HEK293 (cell line): ENCODE measurements at regions not wholly inside any gene's neighbourhood (a gene's known extent, or its start where the extent isn't known, plus 50 kb on each side); places are given as distances from the start of the nearest gene placed in this dataset.
"Not testable (repeated sequence)": the region's sequence is repeated elsewhere in the genome, so short reads cannot be mapped to it uniquely, and the experiment has no call there.

Experiments
- CTCF ChIA-PET: fragments of 350-600 bp; formaldehyde crosslinking; extraction: SDS; loops from one replicate; lab custom pipeline; 2021; ENCODE audit warnings: antibody characterized with exemption; lab: Yijun Ruan, JAX
- POLR2A ChIA-PET: fragments of 300-600 bp; formaldehyde crosslinking; extraction: SDS; loops from one replicate; lab custom pipeline; 2020; ENCODE audit warnings: antibody characterized with exemption, inconsistent platforms; lab: Yijun Ruan, JAX
- H3K27ac ChIP-seq: fragments of 200-500 bp; sonication (Bioruptor generic); 2 replicates; pipeline ENCODE4 v1.5.1; 2014; ENCODE audit warnings: low read depth, low read length, control low read depth, inconsistent platforms; ENCODE audit errors: extremely low read depth
- H3K36me3 ChIP-seq, 2 experiments: fragments of 200-500 bp in 1 of 2; sonication (Bioruptor generic) in 1 of 2; 1 replicate in 1 of 2; 2 replicates in 1 of 2; pipeline ENCODE4 v1.5.1; 2014 to 2017; ENCODE audit warnings: inconsistent platforms in 2 of 2, low read length in 2 of 2; ENCODE audit not compliant: control insufficient read depth in 2 of 2, insufficient read depth in 1 of 2
- H3K4me1 ChIP-seq: fragments of 200-500 bp; sonication (Bioruptor generic); 2 replicates; pipeline ENCODE4 v1.5.1; 2014; ENCODE audit warnings: mild to moderate bottlenecking, low read length, inconsistent platforms; ENCODE audit not compliant: control insufficient read depth, insufficient read depth
- H3K4me3 ChIP-seq: 2 replicates; pipeline ENCODE4 v1.5.1; 2011; ENCODE audit warnings: low read depth, mild to moderate bottlenecking, control low read depth, low read length, moderate library complexity
- H3K9me3 ChIP-seq: fragments of 200-500 bp; sonication (Bioruptor generic); 2 replicates; pipeline ENCODE4 v1.5.1; 2014; ENCODE audit warnings: low read depth, low read length, inconsistent platforms; ENCODE audit not compliant: control insufficient read depth, insufficient read depth
- FEZF1 ChIP-seq: fragments of 450-650 bp; formaldehyde crosslinking; IDR thresholded peaks from 2 replicates; pipeline ENCODE4 v1.5.1; 2016; ENCODE audit warnings: missing biosample characterization, missing genetic modification characterization
- MEIS1 ChIP-seq: sonication (generic); formaldehyde crosslinking; IDR thresholded peaks from 2 replicates; pipeline ENCODE4 v1.8.1; 2022; ENCODE audit warnings: missing genetic modification reagents, mild to moderate bottlenecking, borderline replicate concordance
- MZF1 ChIP-seq: fragments of 450-650 bp; formaldehyde crosslinking; IDR thresholded peaks from 2 replicates; pipeline ENCODE4 v1.5.1; 2017; ENCODE audit warnings: missing biosample characterization, missing genetic modification characterization, borderline replicate concordance
- SETDB1 ChIP-seq: IDR thresholded peaks from one replicate; pipeline ENCODE4 v1.6.1; 2017; ENCODE audit warnings: mild to moderate bottlenecking, low read length, moderate library complexity, mixed read lengths; ENCODE audit not compliant: insufficient read length
- YY2 ChIP-seq: fragments of 450-650 bp; formaldehyde crosslinking; IDR thresholded peaks from 2 replicates; pipeline ENCODE4 v1.5.1; 2016; ENCODE audit warnings: missing biosample characterization, missing genetic modification characterization
- ZBTB7A ChIP-seq: fragments of 450-650 bp; formaldehyde crosslinking; IDR thresholded peaks from 2 replicates; pipeline ENCODE4 v1.5.1; 2016; ENCODE audit warnings: low read depth, missing biosample characterization, missing genetic modification characterization
- ZNF121 ChIP-seq: fragments of 450-650 bp; formaldehyde crosslinking; IDR thresholded peaks from 2 replicates; pipeline ENCODE4 v1.5.1; 2016; ENCODE audit warnings: missing biosample characterization, missing genetic modification characterization
- ZNF157 ChIP-seq: fragments of 450-650 bp; formaldehyde crosslinking; IDR thresholded peaks from 2 replicates; pipeline ENCODE4 v1.5.1; 2016; ENCODE audit warnings: missing biosample characterization, missing genetic modification characterization
- ZNF221 ChIP-seq: fragments of 450-650 bp; formaldehyde crosslinking; IDR thresholded peaks from 2 replicates; pipeline ENCODE4 v1.5.1; 2017; ENCODE audit warnings: missing biosample characterization, missing genetic modification characterization, borderline replicate concordance
- ZNF350 ChIP-seq: fragments of 450-650 bp; formaldehyde crosslinking; IDR thresholded peaks from 2 replicates; pipeline ENCODE4 v1.5.0; 2017; ENCODE audit warnings: missing biosample characterization, mild to moderate bottlenecking, missing genetic modification characterization
- ZNF449 ChIP-seq: fragments of 450-650 bp; formaldehyde crosslinking; IDR thresholded peaks from 2 replicates; pipeline ENCODE4 v1.5.1; 2017; ENCODE audit warnings: missing biosample characterization, mild to moderate bottlenecking, missing genetic modification characterization, moderate library complexity
- ZNF548 ChIP-seq: fragments of 450-650 bp; formaldehyde crosslinking; IDR thresholded peaks from 2 replicates; pipeline ENCODE4 v1.5.1; 2016; ENCODE audit warnings: missing biosample characterization, missing genetic modification characterization
- ZNF621 ChIP-seq: fragments of 450-650 bp; formaldehyde crosslinking; IDR thresholded peaks from 2 replicates; pipeline ENCODE4 v1.5.1; 2017; ENCODE audit warnings: missing biosample characterization, missing genetic modification characterization
- ZNF677 ChIP-seq: fragments of 450-650 bp; IDR thresholded peaks from 2 replicates; pipeline ENCODE4 v1.5.0; 2018; ENCODE audit warnings: missing biosample characterization, mild to moderate bottlenecking, missing genetic modification characterization, moderate library complexity
- ZNF830 ChIP-seq: fragments of 450-650 bp; IDR thresholded peaks from 2 replicates; pipeline ENCODE4 v1.5.0; 2018; ENCODE audit warnings: missing biosample characterization, missing genetic modification characterization, low read depth, mild to moderate bottlenecking, moderate library complexity

- TF ChIP-seq YY2 (tag by site-specific recombination) (no peak), ZNF157 (tag by site-specific recombination) (no peak), ZNF121 (tag by site-specific recombination) (no peak)
Measured at GRCh38 chr12:18837505-18837904, 99.6 kb downstream of the CAPZA3 start (continued).

- H3K36me3 ChIP-seq, H3K4me1 ChIP-seq, H3K9me3 ChIP-seq, POLR2A ChIA-PET, H3K4me3 ChIP-seq, CTCF ChIA-PET, H3K27ac ChIP-seq: not testable (repeated sequence)
Measured at GRCh38 chr12:18840997-18841396, 103.1 kb downstream of the CAPZA3 start.

- no peak overlapping the region for H3K27ac ChIP-seq
- ChIA-PET POLR2A (no interaction called here), CTCF (interaction anchor here (0.6 kb wide), 2 partner anchors 111 to 1930 kb away, joined by 4 read pairs; partner anchors contain the start of genes CAPZA3 and PLCZ1)
- H3K36me3 ChIP-seq = no peaks in the 10 kb centered on the region
- H3K4me1 ChIP-seq = no peaks in the 10 kb centered on the region
- H3K4me3 ChIP-seq = no peak overlapping the region
- TF ChIP-seq MEIS1 (CRISPR knock-in tag) (no peak), ZBTB7A (tag by site-specific recombination) (no peak), ZNF350 (tag by site-specific recombination) (no peak), ZNF449 (no peak), ZNF621 (tag by site-specific recombination) (no peak), ZNF221 (no peak), ZNF548 (tag by site-specific recombination) (no peak)
- no peaks in the 10 kb centered on the region for H3K9me3 ChIP-seq
Measured at GRCh38 chr12:18849080-18849479, 111.2 kb downstream of the CAPZA3 start.

- CTCF ChIA-PET = interaction anchor here (0.6 kb wide), 1 partner anchor 340 kb away, joined by 4 read pairs; no protein-coding TSS in a partner anchor
- TF ChIP-seq FEZF1 (tag by site-specific recombination) (no peak), ZNF830 (tag by site-specific recombination) (no peak), SETDB1 (no peak), MZF1 (tag by site-specific recombination) (no peak)
- TF ChIP-seq, all 188 proteins: peak for 0
- Histone ChIP-seq H3K36me3 (no peaks in the 10 kb centered on the region), H3K4me1 (no peaks in the 10 kb centered on the region), H3K9me3 (no peaks in the 10 kb centered on the region), H3K27ac (no peak overlapping the region), H3K4me3 (no peak overlapping the region)
- POLR2A ChIA-PET = no interaction called here
Measured at GRCh38 chr12:18849761-18850160, 111.8 kb downstream of the CAPZA3 start.

GRCh38 chr12:18850752-18851151 is 112.8 kb downstream of the CAPZA3 start:
- H3K9me3 ChIP-seq = no peaks in the 10 kb centered on the region
- no peak for TF ChIP-seq ZNF677
- H3K36me3 ChIP-seq = no peaks in the 10 kb centered on the region
- H3K4me1 ChIP-seq = no peaks in the 10 kb centered on the region
- ChIA-PET CTCF (interaction anchor here (0.6 kb wide), 1 partner anchor 339 kb away, joined by 4 read pairs; no protein-coding TSS in a partner anchor), POLR2A (no interaction called here)
- H3K4me3 ChIP-seq = no peak overlapping the region
- H3K27ac ChIP-seq = no peak overlapping the region
